BE2C (cell line): ENCODE measurements at regions not wholly inside any gene's neighbourhood (a gene's known extent, or its start where the extent isn't known, plus 50 kb on each side); places are given as distances from the start of the nearest gene placed in this dataset.

ENCODE experiments used
- DNase-seq: peaks from one replicate; pipeline ENCODE4 v3.0.0-alpha.2; 2020
- H3K27me3 ChIP-seq: fragments of 250-450 bp; sonication (Bioruptor Pico); 2 replicates; pipeline ENCODE4 v1.5.1; 2020; ENCODE audit warnings: mild to moderate bottlenecking
- H3K36me3 ChIP-seq: fragments of 250-450 bp; sonication (Bioruptor Pico); 2 replicates; pipeline ENCODE4 v1.5.1; 2020; ENCODE audit warnings: mild to moderate bottlenecking
- H3K4me1 ChIP-seq: fragments of 250-450 bp; sonication (Bioruptor Pico); 2 replicates; pipeline ENCODE4 v1.5.1; 2020
- H3K4me3 ChIP-seq: 2 replicates; pipeline ENCODE4 v1.5.1; 2011; ENCODE audit warnings: low read depth, low read length
- H3K9me3 ChIP-seq: fragments of 250-450 bp; sonication (Bioruptor Pico); 2 replicates; pipeline ENCODE4 v1.5.1; 2020
- CTCF ChIP-seq: IDR thresholded peaks from 2 replicates; pipeline ENCODE4 v1.5.1; 2012; ENCODE audit warnings: mild to moderate bottlenecking, low read depth, low read length

- no peak for TF ChIP-seq CTCF
- no peaks in the 10 kb centered on the region for H3K27me3 ChIP-seq
- H3K4me1 ChIP-seq: 0 out of 2 replicates have a peak, but pooled peaks cover 4% of the 10 kb centered on the region
- DNase-seq: peak; percentile 46
- no peak overlapping the region for H3K4me3 ChIP-seq
- H3K9me3 ChIP-seq: no peaks in the 10 kb centered on the region
- no peaks in the 10 kb centered on the region for H3K36me3 ChIP-seq
Measured at GRCh38 chr5:124289130-124289529, 457.3 kb downstream of the ZNF608 start.

GRCh38 chr5:124287813-124288212 is 458.6 kb downstream of the ZNF608 start:
- no peaks in the 10 kb centered on the region for H3K27me3 ChIP-seq
- DNase-seq: no peak
- no peak for TF ChIP-seq CTCF
- 0 out of 2 replicates have a peak, but pooled peaks cover 4% of the 10 kb centered on the region for H3K4me1 ChIP-seq
- H3K9me3 ChIP-seq: no peaks in the 10 kb centered on the region
- no peak overlapping the region for H3K4me3 ChIP-seq
- no peaks in the 10 kb centered on the region for H3K36me3 ChIP-seq

GRCh38 chr5:124285733-124286132 is 460.7 kb downstream of the ZNF608 start:
- TF ChIP-seq CTCF: no peak
- no peak for DNase-seq
- Histone ChIP-seq H3K27me3 (no peaks in the 10 kb centered on the region), H3K4me1 (0 out of 2 replicates have a peak, but pooled peaks cover 4% of the 10 kb centered on the region), H3K36me3 (no peaks in the 10 kb centered on the region), H3K4me3 (no peak overlapping the region), H3K9me3 (no peaks in the 10 kb centered on the region)

- no peak for DNase-seq
- Histone ChIP-seq H3K36me3 (no peaks in the 10 kb centered on the region), H3K27me3 (no peaks in the 10 kb centered on the region), H3K4me1 (0 out of 2 replicates have a peak, but pooled peaks cover 4% of the 10 kb centered on the region), H3K9me3 (no peaks in the 10 kb centered on the region), H3K4me3 (no peak overlapping the region)
- TF ChIP-seq CTCF: no peak
Measured at GRCh38 chr5:124285071-124285470, 461.4 kb downstream of the ZNF608 start.

- no peaks in the 10 kb centered on the region for H3K36me3 ChIP-seq
- no peak overlapping the region for H3K4me3 ChIP-seq
- no peaks in the 10 kb centered on the region for H3K9me3 ChIP-seq
- peaks cover 3% of the 10 kb centered on the region; the same call in 1 of the 2 replicates for H3K4me1 ChIP-seq
- no peaks in the 10 kb centered on the region for H3K27me3 ChIP-seq
- no peak for DNase-seq
- TF ChIP-seq CTCF: no peak
Measured at GRCh38 chr5:124283031-124283430, 463.4 kb downstream of the ZNF608 start.

- no peak overlapping the region for H3K4me3 ChIP-seq
- no peak for TF ChIP-seq CTCF
- no peaks in the 10 kb centered on the region for H3K36me3 ChIP-seq
- H3K9me3 ChIP-seq: no peaks in the 10 kb centered on the region
- no peak for DNase-seq
- peaks cover 3% of the 10 kb centered on the region; the same call in 1 of the 2 replicates for H3K4me1 ChIP-seq
- H3K27me3 ChIP-seq: no peaks in the 10 kb centered on the region
Measured at GRCh38 chr5:124280079-124280478, 466.4 kb downstream of the ZNF608 start.
